Suprapubic skin (tissue), 4 donors: ENCODE measurements at regions not wholly inside any gene's neighbourhood (a gene's known extent, or its start where the extent isn't known, plus 50 kb on each side); places are given as distances from the start of the nearest gene placed in this dataset.

ENCODE experiments used
- CTCF ChIP-seq, 2 donors: fragments of 200-600 bp in 1 of 2; fragments of 450-650 bp in 1 of 2; sonication (generic) in 1 of 2; IDR thresholded peaks; one replicate each; pipeline ENCODE4 v1.5.1; 2016 to 2019; ENCODE audit warnings: antibody characterized with exemption in 2 of 2, mild to moderate bottlenecking in 1 of 2, moderate library complexity in 1 of 2
- POLR2A ChIP-seq, 2 donors: fragments of 450-650 bp; IDR thresholded peaks; one replicate each; pipeline ENCODE4 v1.6.1; 2017; ENCODE audit warnings: antibody characterized with exemption in 2 of 2, mild to moderate bottlenecking in 2 of 2, moderate library complexity in 2 of 2
- POLR2AphosphoS5 ChIP-seq, 3 donors: sonication (generic); formaldehyde crosslinking; IDR thresholded peaks; one replicate each; pipeline ENCODE4 v1.6.1; 2017; ENCODE audit warnings: antibody characterized with exemption in 3 of 3

- TF ChIP-seq CTCF (IDR thresholded peaks at IDR 0.05) (no peak), POLR2AphosphoS5 (IDR thresholded peaks at IDR 0.05) (no peak), POLR2A (IDR thresholded peaks at IDR 0.05) (no peak)
Observed at GRCh38 chr16:79752396-79752795, 151.9 kb upstream of the MAF start.
